ENCODE measurements at regions not wholly inside any gene's neighbourhood (a gene's known extent, or its start where the extent isn't known, plus 50 kb on each side); places are given as distances from the start of the nearest gene placed in this dataset.

GRCh38 chr10:14453593-14453992, 122.9 kb upstream of the FRMD4A start:
- no peaks in the 10 kb centered on the region for H4K20me1 ChIP-seq (ENCODE audit: insufficient read depth, low read length)
- H2BK120ac ChIP-seq (ENCODE audit: low read depth, low read length): no peak overlapping the region
- no peak overlapping the region for H3K14ac ChIP-seq (replicated peaks; ENCODE audit: low read depth, low read length)
- no peak overlapping the region for H3K4me2 ChIP-seq (ENCODE audit: low read depth, low read length)
- POLR2A ChIA-PET (ENCODE audit: unreplicated experiment): no interaction called here
- intact Hi-C loops (cut with micrococcal nuclease): loop anchor here (5.0 kb wide), 1 partner anchor 46 kb away; no protein-coding TSS in a partner anchor
- H3K9me1 ChIP-seq (ENCODE audit: insufficient read depth, low read length): peaks cover 12% of the 10 kb centered on the region
- H3K23ac ChIP-seq (ENCODE audit: low read depth, low read length): no peak overlapping the region
- in situ Hi-C loops (cut with MboI; ENCODE audit: low sequenced_read_pairs): no loop called here
- peaks cover 12% of the 10 kb centered on the region for H3K4me1 ChIP-seq (ENCODE audit: control insufficient read depth, insufficient read depth, low read length)
- no peak overlapping the region for H3K56ac ChIP-seq (ENCODE audit: extremely low read depth, insufficient read depth, low read length)
- no peak for TF ChIP-seq RAD21 (IDR thresholded peaks at IDR 0.05; ENCODE audit: low read length)
- TF ChIP-seq MXI1 (IDR thresholded peaks at IDR 0.05; ENCODE audit: borderline replicate concordance, low read depth, low read length): no peak
- TF ChIP-seq POLR2A (IDR thresholded peaks at IDR 0.05; ENCODE audit: low read depth, low read length): no peak
- TF ChIP-seq RFX5 (IDR thresholded peaks at IDR 0.05; ENCODE audit: low read depth, low read length): no peak
- no peak for TF ChIP-seq FOS (IDR thresholded peaks at IDR 0.05; ENCODE audit: low read depth, low read length)
- H3K9ac ChIP-seq (ENCODE audit: low read depth, low read length): no peak overlapping the region
- H3K27ac ChIP-seq (ENCODE audit: insufficient read depth, low read length): no peak overlapping the region
- no peak for ATAC-seq (ENCODE audit: low read depth)
- H3K18ac ChIP-seq (ENCODE audit: low read depth, low read length): no peak overlapping the region
- H4K8ac ChIP-seq (ENCODE audit: low read depth in 2 of 2, low read length in 2 of 2): no peak overlapping the region
- no CpG with 5 or more reads among the region's 4 CpGs for WGBS, 2 experiments (ENCODE audit: extremely low coverage in 2 of 2, insufficient read length in 1 of 2)
- dilution Hi-C loops (cut with HindIII; ENCODE audit: low sequenced_read_pairs, unreplicated experiment): no loop called here
- H3K36me3 ChIP-seq (ENCODE audit: control insufficient read depth, insufficient read depth, low read length): no peaks in the 10 kb centered on the region
- no peak overlapping the region for H4K91ac ChIP-seq (ENCODE audit: insufficient read depth, low read depth, low read length)
- no peak overlapping the region for H2AK5ac ChIP-seq (ENCODE audit: low read depth, low read length)
- CTCF ChIA-PET: interaction anchor here (0.6 kb wide), 1 partner anchor 729 kb away, joined by 3 read pairs; no protein-coding TSS in a partner anchor
- no peak overlapping the region for H3K4ac ChIP-seq (ENCODE audit: low read depth, low read length)
- no peaks in the 10 kb centered on the region for H3K27me3 ChIP-seq (ENCODE audit: control insufficient read depth, insufficient read depth, low read length)
- no TSS peak for BruUV-seq (replicated peaks)
- no peak overlapping the region for H3K4me3 ChIP-seq (ENCODE audit: insufficient read depth, low read depth, low read length)
- no peaks in the 10 kb centered on the region for H3K79me1 ChIP-seq (ENCODE audit: low read depth in 1 of 2, low read length in 2 of 2)
- no peak overlapping the region for H4K5ac ChIP-seq (ENCODE audit: low read depth, low read length)
- no peak overlapping the region for H2BK15ac ChIP-seq (ENCODE audit: low read depth, low read length)
- no peak overlapping the region for H2BK5ac ChIP-seq (ENCODE audit: low read depth, low read length, poor library complexity, severe bottlenecking)
- no peak overlapping the region for H2AFZ ChIP-seq (replicated peaks; ENCODE audit: low read length, poor library complexity)
- no peak overlapping the region for H2AK9ac ChIP-seq (replicated peaks; ENCODE audit: low read depth, low read length, poor library complexity)
- no peak overlapping the region for H2BK20ac ChIP-seq (ENCODE audit: low read depth, low read length)
- no peaks in the 10 kb centered on the region for H3K9me3 ChIP-seq (ENCODE audit: control insufficient read depth, insufficient read depth, low read length)
- no peak for DNase-seq

All from IMR-90 (cell line).